HepG2 (cell line): ENCODE measurements at regions not wholly inside any gene's neighbourhood (a gene's known extent, or its start where the extent isn't known, plus 50 kb on each side); places are given as distances from the start of the nearest gene placed in this dataset.

Experiments used
- CAMTA2 ChIP-seq: sonication (generic); formaldehyde crosslinking; IDR thresholded peaks from 2 replicates; pipeline ENCODE4 v1.4.0; 2020; ENCODE audit warnings: mild to moderate bottlenecking, missing genetic modification reagents, borderline replicate concordance
- CBFB ChIP-seq: sonication (generic); formaldehyde crosslinking; IDR thresholded peaks from 2 replicates; pipeline ENCODE4 v1.4.0; 2020; ENCODE audit warnings: missing genetic modification reagents
- KDM1A ChIP-seq: IDR thresholded peaks from 2 replicates; pipeline ENCODE4 v1.6.1; 2016; ENCODE audit warnings: missing compliant biosample characterization
- MED1 ChIP-seq: sonication (generic); formaldehyde crosslinking; IDR thresholded peaks from 2 replicates; pipeline ENCODE4 v1.4.0; 2020; ENCODE audit warnings: missing genetic modification reagents
- TBP ChIP-seq: sonication (generic); formaldehyde crosslinking; IDR thresholded peaks from 2 replicates; pipeline ENCODE4 v1.5.0; 2020; ENCODE audit warnings: missing genetic modification reagents
- ZNF354B ChIP-seq: sonication (generic); formaldehyde crosslinking; IDR thresholded peaks from 2 replicates; pipeline ENCODE4 v1.8.0; 2022; ENCODE audit warnings: mild to moderate bottlenecking, missing genetic modification reagents
- TF ChIP-seq, protein P1 (sequence below): sonication (generic); formaldehyde crosslinking; IDR thresholded peaks from 2 replicates; pipeline ENCODE4 v1.9.0; 2021; ENCODE audit warnings: missing genetic modification reagents, mild to moderate bottlenecking, borderline replicate concordance
- TF ChIP-seq, protein P2 (sequence below): sonication (generic); formaldehyde crosslinking; conservative IDR thresholded peaks from 2 replicates; pipeline ENCODE4 v1.5.0; 2020; ENCODE audit warnings: missing genetic modification reagents
- TF ChIP-seq, protein P3 (sequence below): IDR thresholded peaks from 2 replicates; pipeline ENCODE4 v1.6.1; 2012; ENCODE audit warnings: inconsistent platforms
- TF ChIP-seq, protein P4 (sequence below): sonication (generic); formaldehyde crosslinking; IDR thresholded peaks from 2 replicates; pipeline ENCODE4 v1.4.0; 2020; ENCODE audit warnings: missing genetic modification reagents

DNA sequence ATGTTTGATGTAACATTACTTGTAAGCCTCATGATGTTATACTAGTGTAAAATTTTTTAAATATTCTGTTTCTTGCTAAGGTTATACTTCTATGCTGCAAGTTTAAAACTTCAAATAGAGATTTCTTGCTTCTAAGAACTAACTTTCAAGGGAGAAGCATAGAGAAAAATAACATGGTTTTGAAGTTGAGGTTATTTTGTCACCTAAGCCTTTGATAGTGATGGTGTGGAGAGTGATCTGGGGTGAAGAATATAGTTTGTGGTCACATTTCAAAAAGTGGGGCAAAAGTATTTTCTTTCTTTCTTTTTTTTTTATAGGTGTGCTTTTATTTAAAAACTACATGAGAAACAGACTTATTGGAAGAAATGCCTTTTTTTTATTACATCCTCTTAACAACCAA lies 162.4 kb downstream of the GATA3 start:
- TF ChIP-seq, protein P1, sequence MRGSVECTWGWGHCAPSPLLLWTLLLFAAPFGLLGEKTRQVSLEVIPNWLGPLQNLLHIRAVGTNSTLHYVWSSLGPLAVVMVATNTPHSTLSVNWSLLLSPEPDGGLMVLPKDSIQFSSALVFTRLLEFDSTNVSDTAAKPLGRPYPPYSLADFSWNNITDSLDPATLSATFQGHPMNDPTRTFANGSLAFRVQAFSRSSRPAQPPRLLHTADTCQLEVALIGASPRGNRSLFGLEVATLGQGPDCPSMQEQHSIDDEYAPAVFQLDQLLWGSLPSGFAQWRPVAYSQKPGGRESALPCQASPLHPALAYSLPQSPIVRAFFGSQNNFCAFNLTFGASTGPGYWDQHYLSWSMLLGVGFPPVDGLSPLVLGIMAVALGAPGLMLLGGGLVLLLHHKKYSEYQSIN (CRISPR knock-in tag): no peak
- TF ChIP-seq ZNF354B: no peak
- TF ChIP-seq, protein P2, sequence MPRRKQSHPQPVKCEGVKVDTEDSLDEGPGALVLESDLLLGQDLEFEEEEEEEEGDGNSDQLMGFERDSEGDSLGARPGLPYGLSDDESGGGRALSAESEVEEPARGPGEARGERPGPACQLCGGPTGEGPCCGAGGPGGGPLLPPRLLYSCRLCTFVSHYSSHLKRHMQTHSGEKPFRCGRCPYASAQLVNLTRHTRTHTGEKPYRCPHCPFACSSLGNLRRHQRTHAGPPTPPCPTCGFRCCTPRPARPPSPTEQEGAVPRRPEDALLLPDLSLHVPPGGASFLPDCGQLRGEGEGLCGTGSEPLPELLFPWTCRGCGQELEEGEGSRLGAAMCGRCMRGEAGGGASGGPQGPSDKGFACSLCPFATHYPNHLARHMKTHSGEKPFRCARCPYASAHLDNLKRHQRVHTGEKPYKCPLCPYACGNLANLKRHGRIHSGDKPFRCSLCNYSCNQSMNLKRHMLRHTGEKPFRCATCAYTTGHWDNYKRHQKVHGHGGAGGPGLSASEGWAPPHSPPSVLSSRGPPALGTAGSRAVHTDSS (CRISPR knock-in tag): no peak
- TF ChIP-seq CAMTA2 (CRISPR knock-in tag): no peak
- TF ChIP-seq KDM1A (CRISPR knock-in tag): no peak
- TF ChIP-seq, protein P3, sequence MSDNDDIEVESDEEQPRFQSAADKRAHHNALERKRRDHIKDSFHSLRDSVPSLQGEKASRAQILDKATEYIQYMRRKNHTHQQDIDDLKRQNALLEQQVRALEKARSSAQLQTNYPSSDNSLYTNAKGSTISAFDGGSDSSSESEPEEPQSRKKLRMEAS: no peak
- TF ChIP-seq MED1 (CRISPR knock-in tag): no peak
- no peak for TF ChIP-seq TBP
- TF ChIP-seq, protein P4, sequence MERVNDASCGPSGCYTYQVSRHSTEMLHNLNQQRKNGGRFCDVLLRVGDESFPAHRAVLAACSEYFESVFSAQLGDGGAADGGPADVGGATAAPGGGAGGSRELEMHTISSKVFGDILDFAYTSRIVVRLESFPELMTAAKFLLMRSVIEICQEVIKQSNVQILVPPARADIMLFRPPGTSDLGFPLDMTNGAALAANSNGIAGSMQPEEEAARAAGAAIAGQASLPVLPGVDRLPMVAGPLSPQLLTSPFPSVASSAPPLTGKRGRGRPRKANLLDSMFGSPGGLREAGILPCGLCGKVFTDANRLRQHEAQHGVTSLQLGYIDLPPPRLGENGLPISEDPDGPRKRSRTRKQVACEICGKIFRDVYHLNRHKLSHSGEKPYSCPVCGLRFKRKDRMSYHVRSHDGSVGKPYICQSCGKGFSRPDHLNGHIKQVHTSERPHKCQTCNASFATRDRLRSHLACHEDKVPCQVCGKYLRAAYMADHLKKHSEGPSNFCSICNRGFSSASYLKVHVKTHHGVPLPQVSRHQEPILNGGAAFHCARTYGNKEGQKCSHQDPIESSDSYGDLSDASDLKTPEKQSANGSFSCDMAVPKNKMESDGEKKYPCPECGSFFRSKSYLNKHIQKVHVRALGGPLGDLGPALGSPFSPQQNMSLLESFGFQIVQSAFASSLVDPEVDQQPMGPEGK (CRISPR knock-in tag): no peak
- no peak for TF ChIP-seq CBFB (CRISPR knock-in tag)
